ENCODE measurements at regions not wholly inside any gene's neighbourhood (a gene's known extent, or its start where the extent isn't known, plus 50 kb on each side); places are given as distances from the start of the nearest gene placed in this dataset.

DNA sequence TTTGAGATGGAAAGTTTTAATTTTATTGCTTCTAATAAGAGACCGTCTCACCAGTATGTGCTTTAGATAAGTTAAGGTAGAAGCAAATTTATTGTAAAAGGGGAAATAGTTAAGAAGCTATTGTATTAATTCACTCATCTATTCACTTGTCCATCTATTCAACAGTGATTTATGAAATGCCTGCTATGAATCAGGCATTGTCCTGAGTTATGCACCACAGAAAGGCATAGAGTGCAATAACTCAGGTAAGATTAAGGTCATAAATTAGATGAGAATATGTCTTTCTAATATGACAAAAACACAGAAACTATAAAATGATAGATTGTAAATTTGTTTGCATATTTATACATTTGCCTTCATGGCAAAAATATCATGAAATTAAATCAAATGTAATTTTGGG, 379.3 kb upstream of the PCDH15 start:
- TF ChIP-seq, protein P1, sequence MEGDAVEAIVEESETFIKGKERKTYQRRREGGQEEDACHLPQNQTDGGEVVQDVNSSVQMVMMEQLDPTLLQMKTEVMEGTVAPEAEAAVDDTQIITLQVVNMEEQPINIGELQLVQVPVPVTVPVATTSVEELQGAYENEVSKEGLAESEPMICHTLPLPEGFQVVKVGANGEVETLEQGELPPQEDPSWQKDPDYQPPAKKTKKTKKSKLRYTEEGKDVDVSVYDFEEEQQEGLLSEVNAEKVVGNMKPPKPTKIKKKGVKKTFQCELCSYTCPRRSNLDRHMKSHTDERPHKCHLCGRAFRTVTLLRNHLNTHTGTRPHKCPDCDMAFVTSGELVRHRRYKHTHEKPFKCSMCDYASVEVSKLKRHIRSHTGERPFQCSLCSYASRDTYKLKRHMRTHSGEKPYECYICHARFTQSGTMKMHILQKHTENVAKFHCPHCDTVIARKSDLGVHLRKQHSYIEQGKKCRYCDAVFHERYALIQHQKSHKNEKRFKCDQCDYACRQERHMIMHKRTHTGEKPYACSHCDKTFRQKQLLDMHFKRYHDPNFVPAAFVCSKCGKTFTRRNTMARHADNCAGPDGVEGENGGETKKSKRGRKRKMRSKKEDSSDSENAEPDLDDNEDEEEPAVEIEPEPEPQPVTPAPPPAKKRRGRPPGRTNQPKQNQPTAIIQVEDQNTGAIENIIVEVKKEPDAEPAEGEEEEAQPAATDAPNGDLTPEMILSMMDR (IDR thresholded peaks at IDR 0.05), result no peak
- no peak for TF ChIP-seq POLR2A (IDR thresholded peaks at IDR 0.05)

All from tibial nerve (tissue), 3 donors.